Activated CD4-positive, CD25-positive, alpha-beta regulatory T cell (primary cell): ENCODE measurements at regions not wholly inside any gene's neighbourhood (a gene's known extent, or its start where the extent isn't known, plus 50 kb on each side); places are given as distances from the start of the nearest gene placed in this dataset.
"Not testable (repeated sequence)": the region's sequence is repeated elsewhere in the genome, so short reads cannot be mapped to it uniquely, and the experiment has no call there.

Experiments
- DNase-seq, 4 experiments: peaks; one replicate each; lab custom pipeline; 2025; lab: John Stamatoyannopoulos, UW

- DNase-seq = no peak
Observed at GRCh38 chr5:164298165-164298564, 792.7 kb downstream of the MAT2B start.

- DNase-seq = no peak
Observed at GRCh38 chr5:164300295-164300694, 794.9 kb downstream of the MAT2B start.

- no peak for DNase-seq
Observed at GRCh38 chr5:164301136-164301535, 795.7 kb downstream of the MAT2B start.

GRCh38 chr5:164301708-164302107 lies 796.3 kb downstream of the MAT2B start:
- no peak for DNase-seq

- DNase-seq = no peak
Observed at GRCh38 chr5:164302533-164303235, 797.3 kb downstream of the MAT2B start.

GRCh38 chr5:164303646-164304215 lies 798.3 kb downstream of the MAT2B start:
- DNase-seq = no peak

- DNase-seq = no peak
Observed at GRCh38 chr5:164306662-164307061, 801.2 kb downstream of the MAT2B start.

GRCh38 chr5:164312801-164313200 lies 807.4 kb downstream of the MAT2B start:
- no peak for DNase-seq

GRCh38 chr5:164317676-164318075 lies 812.3 kb downstream of the MAT2B start:
- no peak for DNase-seq

- no peak for DNase-seq
Observed at GRCh38 chr5:164319161-164319560, 813.7 kb downstream of the MAT2B start.

- no peak for DNase-seq
Observed at GRCh38 chr5:164324239-164324638, 818.8 kb downstream of the MAT2B start.

- no peak for DNase-seq
Observed at GRCh38 chr5:164326219-164326618, 820.8 kb downstream of the MAT2B start.

- not testable (repeated sequence) for DNase-seq
Observed at GRCh38 chr5:164327166-164327565, 821.7 kb downstream of the MAT2B start.

- no peak for DNase-seq
Observed at GRCh38 chr5:164332349-164333196, 827.2 kb downstream of the MAT2B start.

- no peak for DNase-seq
Observed at GRCh38 chr5:164335837-164336236, 830.4 kb downstream of the MAT2B start.

- DNase-seq = no peak
Observed at GRCh38 chr5:164336276-164336675, 830.9 kb downstream of the MAT2B start.

- no peak for DNase-seq
Observed at GRCh38 chr5:164336906-164337305, 831.5 kb downstream of the MAT2B start.

GRCh38 chr5:164341056-164341619 lies 835.7 kb downstream of the MAT2B start:
- DNase-seq = no peak

- no peak for DNase-seq
Observed at GRCh38 chr5:164345173-164345849, 839.9 kb downstream of the MAT2B start.

GRCh38 chr5:164345853-164346252 lies 840.4 kb downstream of the MAT2B start:
- no peak for DNase-seq

GRCh38 chr5:164346785-164347630 lies 841.6 kb downstream of the MAT2B start:
- no peak for DNase-seq
